NCI-H2107 treated with DMSO at 0.1 percent for 48 hours (cell line): ENCODE measurements at regions not wholly inside any gene's neighbourhood (a gene's known extent, or its start where the extent isn't known, plus 50 kb on each side); places are given as distances from the start of the nearest gene placed in this dataset.
"Not testable (repeated sequence)": the region's sequence is repeated elsewhere in the genome, so short reads cannot be mapped to it uniquely, and the experiment has no call there.

Source experiments
- DNase-seq: peaks from one replicate; lab custom pipeline; 2025; ENCODE audit not compliant: unreplicated experiment; lab: John Stamatoyannopoulos, UW

DNA sequence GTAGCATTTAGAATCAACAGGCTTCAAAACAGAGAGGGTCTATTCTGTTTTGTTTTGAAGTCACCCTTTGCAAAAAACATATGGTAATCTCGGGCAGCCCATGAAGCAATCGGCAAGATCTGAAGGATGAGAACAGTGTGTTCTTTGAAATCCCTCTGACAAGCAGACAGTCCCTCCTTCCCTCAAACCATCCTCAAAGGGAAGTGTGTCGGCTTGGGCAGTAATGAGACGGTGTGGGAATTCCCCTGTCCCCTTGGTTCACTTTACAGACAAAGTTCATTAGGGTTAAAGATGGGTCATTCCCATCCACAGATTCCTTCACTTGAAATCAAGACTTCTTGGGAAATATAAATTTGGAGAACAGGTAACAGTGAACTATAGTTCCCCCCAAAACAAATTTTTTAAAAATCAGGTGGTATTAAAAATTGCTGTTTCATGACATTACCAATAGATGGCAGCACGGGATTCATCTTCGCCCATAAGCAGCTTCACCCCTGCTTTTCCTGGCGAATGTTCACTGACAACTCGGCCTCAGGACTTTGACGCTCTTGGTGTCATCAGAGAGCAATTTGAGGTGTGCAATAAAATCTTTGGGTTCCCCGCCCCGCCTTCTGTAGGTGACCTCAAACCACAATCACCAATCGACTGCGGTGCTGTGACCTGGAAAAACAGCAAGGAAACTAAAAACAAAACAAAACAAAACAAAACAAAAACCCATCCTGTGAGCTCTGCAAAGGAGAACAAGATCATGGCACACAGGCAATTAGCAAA lies 159.3 kb upstream of the TNFAIP3 start:
- DNase-seq: peak; percentile 75

DNA sequence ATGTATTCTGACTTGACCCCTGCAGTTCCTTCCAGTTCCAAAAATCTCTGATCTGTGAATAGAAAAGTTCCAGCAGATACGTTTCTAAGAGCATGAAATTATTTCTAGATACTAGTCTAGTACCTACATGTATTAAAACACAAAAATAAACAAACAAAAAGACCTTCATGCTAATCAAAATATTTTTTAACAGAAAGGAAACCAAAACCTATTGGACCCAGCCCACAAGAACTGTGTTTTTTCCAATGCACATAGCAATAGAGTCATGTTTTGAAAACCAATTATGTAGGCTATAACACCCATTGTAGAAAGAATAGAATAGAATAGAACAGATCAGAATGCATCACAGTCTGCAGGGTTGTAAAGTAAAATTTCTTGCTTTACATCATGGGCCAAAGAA lies 158.6 kb upstream of the TNFAIP3 start:
- no peak for DNase-seq

DNA sequence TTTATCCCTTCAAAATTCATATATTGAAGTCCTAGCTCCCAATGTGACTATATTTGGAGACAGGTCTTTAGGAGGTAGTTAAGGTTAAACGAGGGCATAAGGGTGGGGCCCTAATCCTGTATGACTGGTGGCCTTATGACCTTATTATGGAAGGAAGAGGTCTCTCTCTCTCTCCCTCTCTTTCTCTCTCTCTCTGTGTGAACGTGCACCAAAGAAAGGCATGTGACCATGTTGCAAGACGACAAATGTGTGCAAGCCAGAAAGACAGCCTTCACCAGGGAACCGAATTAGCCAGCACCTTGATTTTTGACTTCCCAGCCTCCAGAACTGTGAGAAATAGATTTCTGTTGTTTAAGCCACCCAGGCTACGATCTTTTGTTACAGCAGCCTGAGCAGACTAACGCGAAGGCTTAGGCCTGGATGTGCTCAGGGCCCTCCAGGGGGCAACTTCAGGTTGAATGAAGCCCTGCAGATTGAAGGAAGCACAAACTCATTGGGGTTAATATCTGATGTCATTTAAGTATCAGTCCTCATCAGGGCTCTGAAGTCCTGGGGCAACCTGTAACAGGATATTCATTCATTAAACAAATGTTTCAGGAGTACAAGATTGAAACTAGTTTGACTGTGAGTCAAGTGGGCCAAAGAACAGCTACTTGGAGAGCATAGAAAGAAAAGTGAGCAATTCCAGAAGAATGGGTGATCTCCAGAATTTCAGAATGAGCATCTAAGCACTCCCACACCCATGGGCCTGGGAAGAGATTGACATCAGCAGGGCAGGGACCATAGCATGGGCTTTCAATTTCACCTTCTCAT lies 157.4 kb upstream of the TNFAIP3 start:
- DNase-seq: no peak

DNA sequence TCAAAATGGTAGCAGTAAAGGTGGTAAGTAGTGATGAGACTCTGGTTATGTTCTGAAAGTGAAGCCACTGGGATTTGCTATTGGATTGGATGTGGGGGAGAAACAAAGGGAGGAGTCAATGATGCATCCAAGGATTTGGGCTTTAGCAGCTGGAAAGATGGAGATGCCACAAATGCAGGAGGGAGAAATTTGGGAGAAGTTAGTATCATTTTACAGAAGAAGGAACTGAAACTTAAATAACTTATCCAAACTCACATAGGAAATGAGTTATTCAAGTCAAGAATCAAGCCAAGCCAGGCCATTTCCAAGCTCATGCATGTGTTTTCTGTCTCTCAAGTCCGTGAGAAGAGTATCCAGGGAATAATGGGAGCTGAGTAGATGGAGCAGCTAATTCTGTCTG lies 155.1 kb upstream of the TNFAIP3 start:
- DNase-seq: no peak

DNA sequence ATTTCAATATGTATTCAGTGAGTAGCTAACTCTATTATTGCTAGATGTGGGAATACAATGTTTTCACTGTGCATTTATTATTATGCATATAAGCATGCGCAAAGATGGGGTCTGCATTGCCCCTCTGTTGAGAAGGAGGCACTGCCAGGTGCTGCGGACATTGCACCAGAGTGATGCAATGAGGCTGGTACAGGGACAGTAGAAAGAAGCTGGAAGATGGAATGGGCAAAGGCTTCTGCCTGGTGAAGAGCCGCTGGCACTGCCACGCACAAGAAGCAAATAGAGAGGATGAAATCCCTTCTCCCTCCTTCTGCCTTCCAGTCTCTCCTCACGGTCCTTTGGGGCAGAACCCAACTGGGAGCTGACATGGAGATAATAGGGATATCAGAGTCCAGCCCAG lies 154.5 kb upstream of the TNFAIP3 start:
- DNase-seq: no peak

DNA sequence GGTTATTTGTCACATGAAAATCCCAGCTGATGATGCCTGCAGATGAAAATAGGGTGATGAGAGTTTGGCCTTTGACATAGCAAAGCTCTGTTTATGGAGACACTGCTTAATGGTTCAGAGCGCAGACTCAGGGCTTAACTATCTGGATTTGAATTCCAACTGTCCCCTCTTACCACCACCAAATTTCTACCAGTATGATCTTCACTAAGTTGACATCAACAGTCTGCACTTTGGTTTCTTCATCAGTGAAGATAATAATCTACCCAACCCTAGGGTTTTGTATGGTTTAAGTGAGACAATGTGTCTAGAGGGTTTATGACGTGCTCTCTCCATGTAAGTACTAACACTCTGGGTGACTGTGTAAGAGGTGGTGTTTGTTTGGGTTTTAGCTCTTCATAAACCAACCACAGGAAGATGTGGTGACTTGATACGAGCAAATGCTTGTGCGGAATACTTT lies 151.4 kb upstream of the TNFAIP3 start:
- no peak for DNase-seq

DNA sequence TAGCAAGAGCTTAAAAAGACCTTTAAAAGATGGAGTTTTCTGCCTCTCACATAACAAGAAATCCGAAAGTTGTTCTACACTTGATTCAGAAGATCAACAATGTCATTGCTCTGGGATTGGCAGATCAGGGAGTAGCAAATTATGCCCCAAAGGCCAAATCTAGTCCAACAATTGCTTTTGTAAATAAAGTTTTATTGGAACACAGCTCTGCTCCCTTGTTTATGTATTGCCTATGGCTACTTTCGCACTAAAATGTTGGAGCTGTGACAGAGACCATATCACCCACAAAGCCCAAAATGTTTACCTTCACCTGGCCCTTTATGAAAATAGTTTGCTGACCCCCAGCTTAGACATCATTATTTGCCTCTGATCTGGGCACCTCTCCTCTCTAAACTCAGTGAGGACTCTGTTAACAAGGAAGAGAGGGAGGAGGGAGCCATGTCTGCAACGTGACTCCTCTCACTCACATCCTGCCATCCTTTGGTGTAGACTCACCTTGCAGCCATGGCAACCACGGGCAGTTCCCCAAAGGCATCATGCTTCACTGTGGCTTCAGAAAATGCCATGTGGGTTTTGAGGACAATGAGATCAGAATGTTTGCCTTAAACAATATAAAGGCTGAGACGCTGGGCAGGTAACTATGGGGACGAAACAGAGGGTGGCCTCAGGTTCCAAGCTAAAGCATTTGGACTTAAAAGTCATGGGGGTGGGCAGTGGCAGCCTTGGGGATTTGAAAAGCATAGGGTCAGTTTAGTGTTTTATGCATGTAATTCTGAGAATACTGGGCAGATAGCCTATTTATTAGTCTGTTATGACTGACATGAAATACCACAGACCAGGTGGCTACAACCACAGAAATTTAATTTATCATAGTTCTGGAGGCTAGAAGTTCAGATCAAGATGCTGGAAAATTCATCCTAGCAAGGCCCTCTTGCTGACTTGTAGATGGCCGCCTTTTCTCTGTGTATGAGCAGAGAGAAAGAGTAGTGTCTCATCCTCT lies 149.7 kb upstream of the TNFAIP3 start:
- peak; percentile 87 for DNase-seq

DNA sequence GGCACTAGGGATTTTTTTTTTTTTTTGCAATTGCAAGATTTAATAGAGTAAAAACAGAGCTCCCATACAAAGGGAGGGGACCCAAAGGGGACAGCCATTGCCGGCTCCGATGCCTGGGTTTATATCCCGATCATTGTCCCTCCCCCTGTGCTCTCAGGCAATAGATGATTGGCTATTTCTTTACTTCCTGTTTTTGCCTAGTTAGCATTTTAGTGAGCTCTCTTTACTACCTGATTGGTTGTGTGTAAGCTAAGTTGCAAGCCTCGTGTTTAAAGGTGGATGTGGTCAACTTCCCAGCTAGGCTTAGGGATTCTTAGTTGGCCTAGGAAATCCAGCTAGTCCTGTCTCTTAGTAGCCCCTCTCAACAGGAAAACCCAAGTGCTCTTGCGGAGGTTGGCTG lies 148.2 kb upstream of the TNFAIP3 start:
- DNase-seq: not testable (repeated sequence)

DNA sequence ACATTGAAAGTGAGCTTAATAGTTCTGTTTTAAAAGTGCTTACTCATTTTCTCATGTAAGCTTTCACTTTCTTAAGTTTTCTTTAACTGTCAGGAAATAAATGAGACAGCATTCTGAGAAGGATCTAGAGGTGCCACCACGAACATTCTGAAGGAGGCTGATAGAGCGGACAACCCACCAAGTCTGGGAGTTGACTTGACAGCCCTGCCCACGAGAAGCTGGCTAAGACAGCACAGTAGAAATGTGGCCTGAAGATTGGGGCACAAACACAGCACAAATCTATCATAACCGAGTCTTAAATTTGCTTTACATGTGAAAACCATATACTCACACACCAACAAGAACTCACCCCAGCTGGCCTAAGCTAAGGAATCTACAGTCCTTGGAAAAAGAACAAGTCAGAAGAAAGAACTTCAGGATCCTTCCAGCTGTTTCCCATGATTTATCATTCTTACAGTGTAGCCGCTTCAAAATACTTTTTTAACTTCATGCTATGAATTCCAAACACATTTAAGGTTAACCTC lies 144.2 kb upstream of the TNFAIP3 start:
- DNase-seq: no peak

DNA sequence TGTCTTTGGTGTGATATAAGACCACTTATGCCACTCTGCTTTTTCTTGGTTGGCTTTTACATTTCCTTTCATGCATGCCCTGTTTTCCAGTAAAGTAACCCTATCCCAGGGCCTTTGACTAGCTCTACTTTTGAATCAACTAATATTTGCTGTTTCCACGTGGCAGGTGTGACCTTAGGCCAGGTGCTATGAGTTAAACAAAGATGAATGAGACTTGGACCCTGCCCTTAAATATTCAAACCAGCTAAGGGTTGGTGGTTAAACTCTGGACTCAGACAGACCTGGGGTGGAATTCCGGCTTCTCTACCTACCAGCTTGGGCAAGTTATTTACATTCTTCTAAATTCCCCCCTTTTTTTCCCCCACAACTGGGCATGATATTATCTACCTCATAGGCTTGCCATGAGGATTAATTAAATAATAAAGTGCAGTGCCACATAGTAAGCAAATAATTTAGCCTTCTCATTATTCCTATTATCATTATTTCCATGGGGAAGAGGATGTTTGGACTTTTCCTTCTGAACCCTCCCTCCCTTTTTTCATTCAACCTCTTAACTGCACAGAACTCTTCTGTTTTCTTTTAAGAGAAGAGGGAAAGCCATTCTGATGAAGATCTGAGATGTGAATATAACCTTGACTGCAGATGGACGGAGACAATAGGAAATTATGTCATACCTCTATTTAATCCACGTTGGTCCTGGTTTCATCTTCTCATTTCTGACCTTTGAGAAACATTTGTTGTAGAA lies 143.6 kb upstream of the TNFAIP3 start:
- DNase-seq: no peak

DNA sequence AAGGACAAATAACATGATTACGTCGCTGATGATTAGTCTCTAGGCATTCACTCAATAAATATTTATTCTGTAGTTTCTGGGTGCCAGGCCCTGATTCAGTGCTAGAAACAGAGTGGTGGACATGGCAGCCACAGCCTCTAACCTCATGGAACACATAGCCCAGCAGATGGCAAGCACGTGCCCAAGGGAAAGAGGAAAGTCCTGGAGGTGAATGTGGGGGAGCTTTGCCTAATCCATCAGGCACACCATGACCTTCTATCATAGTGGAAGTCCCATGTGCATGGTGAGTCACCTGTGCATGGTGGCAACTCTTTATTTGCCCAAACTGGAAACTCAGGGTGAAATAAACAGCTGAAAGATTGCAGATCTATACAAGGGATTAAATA lies 143.0 kb upstream of the TNFAIP3 start:
- no peak for DNase-seq

DNA sequence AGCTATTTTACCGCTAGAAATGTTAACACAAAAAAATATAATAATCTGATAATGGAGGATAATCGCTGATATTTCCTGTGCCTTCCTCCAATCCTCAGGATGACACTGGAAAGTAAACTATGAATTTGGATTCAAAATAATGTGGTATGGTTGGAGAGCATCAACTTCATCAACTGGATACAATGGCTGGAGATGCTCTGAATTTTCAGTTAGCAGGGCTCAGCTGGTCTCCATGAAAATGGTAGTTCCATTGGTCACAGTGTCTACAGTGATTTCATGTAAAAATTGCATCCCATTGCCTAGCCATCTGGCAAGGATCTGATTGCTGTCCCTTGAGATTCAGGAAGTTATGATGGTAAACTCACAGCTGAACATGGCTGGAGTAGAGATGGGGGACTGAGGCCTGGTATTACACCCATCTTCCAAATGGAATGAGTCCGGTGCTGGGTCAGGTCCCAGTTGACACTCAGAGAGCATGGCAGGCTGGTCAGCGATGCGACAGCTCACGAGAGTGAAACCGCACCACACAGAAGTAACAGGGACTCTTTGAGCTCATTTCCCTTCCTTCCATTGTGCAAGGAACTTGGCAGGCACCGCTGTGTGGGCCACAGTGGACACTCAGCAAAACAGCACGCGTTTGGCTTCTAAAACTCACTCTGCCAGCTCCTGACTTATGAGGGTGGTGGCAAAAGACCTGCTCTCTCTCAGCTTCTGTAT lies 142.4 kb upstream of the TNFAIP3 start:
- no peak for DNase-seq

DNA sequence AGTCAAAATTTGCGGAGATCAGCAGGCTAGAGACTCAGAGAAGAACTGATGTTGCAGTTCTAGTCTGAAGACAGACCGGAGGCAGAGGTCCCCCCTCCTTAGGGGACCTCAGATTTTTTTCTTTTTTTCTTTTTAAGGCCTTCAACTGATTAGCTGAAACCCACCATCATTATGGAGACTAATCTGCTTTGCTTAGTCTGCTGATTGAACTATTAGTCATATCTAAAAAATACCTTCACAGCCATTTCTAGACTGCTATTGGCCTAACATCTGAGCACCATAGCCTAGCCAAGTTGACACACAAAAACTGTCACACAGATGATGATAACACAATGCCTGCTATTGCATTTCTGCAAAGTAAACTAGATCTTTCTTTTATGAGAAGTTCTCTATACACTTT lies 141.1 kb upstream of the TNFAIP3 start:
- DNase-seq: no peak

DNA sequence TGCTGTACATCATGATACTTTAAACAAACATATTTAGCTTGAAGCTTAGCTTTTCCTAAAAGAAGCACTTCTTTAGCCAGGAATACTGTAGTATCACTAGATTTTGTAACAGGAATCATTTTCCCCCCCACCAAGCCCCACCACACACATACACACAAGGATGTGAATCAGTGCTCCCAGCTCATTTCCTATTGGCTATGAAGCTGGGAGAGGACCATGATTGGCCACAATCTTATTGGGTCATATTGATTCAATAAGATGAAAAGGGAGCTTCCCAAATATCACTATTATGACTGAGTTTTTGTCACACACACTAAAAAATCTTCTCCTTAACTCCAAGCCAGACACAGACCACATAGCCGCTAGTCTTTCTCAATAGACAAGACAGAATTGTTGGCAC lies 140.5 kb upstream of the TNFAIP3 start:
- no peak for DNase-seq

DNA sequence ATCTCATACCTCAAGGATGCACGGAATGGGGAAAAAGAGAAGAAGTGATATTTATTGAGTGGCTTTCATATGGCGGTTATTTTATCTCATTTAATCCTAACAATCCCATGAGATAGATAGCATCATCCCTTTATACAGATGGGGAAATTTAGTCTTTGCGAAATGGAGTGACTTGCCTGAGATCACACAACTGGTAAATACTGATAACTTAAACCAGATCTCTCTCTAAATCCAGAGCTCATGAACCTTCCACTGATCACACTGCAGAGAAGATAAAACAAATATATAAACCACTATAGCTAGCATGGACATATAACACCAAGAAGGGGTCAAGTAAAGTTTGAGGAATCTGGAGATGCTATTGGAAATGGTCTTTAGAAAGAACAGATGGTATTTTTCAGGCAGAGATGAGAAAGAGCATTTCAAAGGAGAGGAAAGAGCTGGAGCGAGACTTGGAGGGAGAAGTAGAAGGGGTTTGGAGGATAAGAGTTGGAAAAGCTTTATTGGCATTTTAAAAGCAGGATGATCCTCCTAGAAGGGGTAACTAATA lies 139.8 kb upstream of the TNFAIP3 start:
- DNase-seq: no peak

DNA sequence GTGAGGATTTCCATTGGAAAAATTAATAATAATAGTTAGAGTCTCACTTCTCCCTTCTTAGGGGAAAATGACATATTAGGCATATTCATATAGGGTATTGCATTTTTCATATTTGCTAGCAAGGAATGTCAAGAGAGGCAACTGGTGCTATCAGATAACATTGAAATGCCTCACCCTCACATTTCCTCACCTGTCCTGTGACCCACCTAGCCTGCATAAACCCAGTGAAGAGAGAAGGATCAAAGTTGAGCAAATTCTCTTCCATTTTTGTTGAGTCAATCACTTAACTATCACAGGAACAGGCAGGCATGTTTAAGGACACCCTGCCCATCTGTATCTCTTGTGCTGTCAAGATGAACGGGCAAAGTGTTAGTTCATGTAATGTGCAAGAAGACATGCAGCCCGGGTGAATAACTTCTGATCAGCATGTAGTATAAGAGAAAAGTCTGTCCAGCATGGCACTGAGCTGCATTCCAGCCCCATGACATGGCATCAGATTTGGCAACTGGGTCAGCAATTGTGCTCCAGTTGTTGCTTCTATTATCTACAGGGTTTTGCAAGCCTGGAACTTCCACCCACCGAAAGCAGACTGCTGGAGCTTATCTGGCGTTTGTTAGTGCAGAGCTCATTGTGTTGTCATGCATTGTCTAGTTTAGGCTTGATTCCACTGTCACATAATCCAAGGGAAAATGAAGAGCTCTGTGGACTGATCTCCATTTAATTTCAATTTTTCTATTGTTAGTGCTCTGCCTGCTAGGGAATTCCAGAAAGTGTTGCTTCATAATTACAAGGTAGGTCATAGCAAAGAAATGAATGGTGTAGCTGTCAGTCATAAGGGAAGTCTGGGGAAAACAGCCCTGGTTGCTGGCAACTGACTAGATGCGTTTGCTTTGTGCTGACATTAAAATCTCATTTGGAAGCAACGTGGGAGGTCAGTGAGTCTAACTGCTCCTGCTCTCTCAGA lies 138.4 kb upstream of the TNFAIP3 start:
- no peak for DNase-seq

DNA sequence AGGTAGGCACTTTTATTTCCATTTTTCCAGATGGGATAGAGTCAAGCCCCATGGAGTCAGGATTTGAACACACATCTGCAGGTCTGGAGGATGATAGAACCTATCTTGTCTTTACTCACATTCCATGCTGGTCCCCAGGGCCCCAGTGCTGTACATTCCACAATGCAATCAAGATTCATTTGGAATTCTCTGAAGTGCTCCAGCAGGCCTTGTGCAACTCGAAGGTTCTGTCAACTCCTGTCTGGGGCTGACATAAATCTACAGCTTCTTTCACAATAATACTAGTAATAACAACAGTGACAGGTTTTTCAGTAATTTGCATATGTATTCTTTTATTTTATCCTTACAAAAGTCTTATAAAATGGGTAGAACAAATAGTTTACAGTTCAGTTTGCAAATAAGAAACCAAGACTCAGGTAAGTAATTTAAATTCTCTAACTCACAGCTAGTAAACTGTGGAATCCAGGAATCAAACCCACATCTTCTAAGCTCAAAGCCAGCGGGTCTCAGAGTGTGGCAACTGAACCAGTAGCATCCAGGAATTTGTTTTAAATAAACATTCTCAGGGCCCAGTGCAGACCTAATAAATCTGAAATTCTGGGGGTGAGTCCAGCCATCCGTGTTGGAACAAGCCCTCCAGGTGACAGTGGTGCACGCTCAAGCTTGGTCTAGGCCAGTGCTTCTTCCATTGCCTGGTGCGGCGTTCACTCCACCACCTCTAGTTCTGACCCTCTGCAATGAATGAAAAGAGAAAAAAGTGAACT lies 137.0 kb upstream of the TNFAIP3 start:
- DNase-seq: no peak

DNA sequence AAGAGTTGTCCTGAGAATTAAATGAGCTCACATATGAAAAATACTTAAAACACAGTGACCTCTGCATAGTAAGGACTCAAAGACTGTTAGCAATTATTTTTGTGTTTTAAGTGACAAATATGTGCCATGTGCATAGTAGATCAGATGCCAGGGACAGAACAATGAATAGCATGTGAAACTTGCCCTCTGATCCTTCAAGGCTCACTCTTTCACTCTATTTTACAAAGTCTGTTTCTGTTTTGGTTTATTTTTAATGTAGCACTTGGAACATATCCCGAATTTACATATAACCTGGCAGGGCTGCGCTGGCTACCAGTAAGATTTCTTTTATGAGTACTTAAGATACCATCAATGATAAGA lies 135.5 kb upstream of the TNFAIP3 start:
- DNase-seq: no peak
